K562 (cell line): ENCODE measurements at regions not wholly inside any gene's neighbourhood (a gene's known extent, or its start where the extent isn't known, plus 50 kb on each side); places are given as distances from the start of the nearest gene placed in this dataset.

ENCODE experiments used
- BHLHE40 ChIP-seq: IDR thresholded peaks from 2 replicates; pipeline ENCODE4 v1.6.1; 2011; ENCODE audit warnings: low read length, improper control_type of control experiment
- EGR1 ChIP-seq: fragments of 450-650 bp; conservative IDR thresholded peaks from 2 replicates; pipeline ENCODE4 v1.6.1; 2017; ENCODE audit warnings: mild to moderate bottlenecking
- GTF2F1 ChIP-seq: IDR thresholded peaks from 2 replicates; pipeline ENCODE4 v1.6.1; 2011; ENCODE audit warnings: low read depth, low read length, improper control_type of control experiment
- NFE2L1 ChIP-seq: fragments of 450-650 bp; IDR thresholded peaks from 2 replicates; pipeline ENCODE4 v1.6.1; 2016; ENCODE audit warnings: missing genetic modification characterization, low read depth, mild to moderate bottlenecking, missing compliant biosample characterization, moderate library complexity, borderline replicate concordance
- PHF21A ChIP-seq: fragments of 450-650 bp; IDR thresholded peaks from 2 replicates; pipeline ENCODE4 v1.6.1; 2017; ENCODE audit warnings: low read depth, borderline replicate concordance
- POLR2A ChIP-seq: fragments of 450-650 bp; conservative IDR thresholded peaks from 2 replicates; pipeline ENCODE4 v1.6.1; 2016
- ZFP36 ChIP-seq: fragments of 150-350 bp; IDR thresholded peaks from 2 replicates; pipeline ENCODE4 v1.6.1; 2018; ENCODE audit warnings: low read length, low read depth; ENCODE audit not compliant: partially characterized antibody
- TF ChIP-seq, protein P1 (sequence below), 2 experiments: fragments of 450-650 bp in 1 of 2; sonication (generic) in 1 of 2; formaldehyde crosslinking in 1 of 2; IDR thresholded peaks in 1 of 2; conservative IDR thresholded peaks in 1 of 2; 2 replicates each; pipeline versions ENCODE4 v1.6.1 to v1.8.1; 2016 to 2023; ENCODE audit warnings: mild to moderate bottlenecking in 2 of 2, moderate library complexity in 2 of 2, inconsistent platforms in 1 of 2, missing genetic modification reagents in 1 of 2
- TF ChIP-seq, protein P2 (sequence below): fragments of 250-450 bp; sonication (Bioruptor Pico); IDR thresholded peaks from 2 replicates; pipeline ENCODE4 v1.5.0; 2020; ENCODE audit warnings: mild to moderate bottlenecking

DNA sequence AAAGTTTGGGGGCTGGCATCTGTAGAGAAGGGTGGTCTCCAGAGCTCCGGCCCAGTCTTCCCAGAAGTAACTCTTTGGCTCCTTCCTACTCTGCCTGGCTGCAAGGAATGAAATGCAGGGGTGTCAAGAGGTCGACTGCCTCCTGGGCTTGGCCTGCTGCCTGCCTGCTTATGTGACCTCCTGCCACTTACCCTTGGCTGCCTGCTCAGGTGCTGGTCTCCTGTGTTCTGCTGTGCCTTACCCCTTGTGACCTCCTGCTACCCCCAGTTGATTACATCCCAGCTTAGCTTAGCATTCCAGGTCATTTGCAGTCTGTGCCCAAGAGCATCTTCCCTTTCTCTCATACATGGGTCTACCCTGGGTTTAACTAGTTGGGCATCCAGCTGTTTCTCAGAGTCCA, 180.2 kb downstream of the PTPN20 start:
- no peak for TF ChIP-seq POLR2A
- TF ChIP-seq PHF21A, result no peak
- TF ChIP-seq, protein P1, sequence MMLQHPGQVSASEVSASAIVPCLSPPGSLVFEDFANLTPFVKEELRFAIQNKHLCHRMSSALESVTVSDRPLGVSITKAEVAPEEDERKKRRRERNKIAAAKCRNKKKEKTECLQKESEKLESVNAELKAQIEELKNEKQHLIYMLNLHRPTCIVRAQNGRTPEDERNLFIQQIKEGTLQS (IDR thresholded peaks at IDR 0.05), result no peak
- TF ChIP-seq, protein P1 (CRISPR knock-in tag; conservative IDR thresholded peaks at IDR 0.05), result no peak
- TF ChIP-seq BHLHE40, result no peak
- TF ChIP-seq GTF2F1, result no peak
- no peak for TF ChIP-seq EGR1
- TF ChIP-seq NFE2L1, result no peak
- TF ChIP-seq ZFP36, result no peak
- TF ChIP-seq, protein P2, sequence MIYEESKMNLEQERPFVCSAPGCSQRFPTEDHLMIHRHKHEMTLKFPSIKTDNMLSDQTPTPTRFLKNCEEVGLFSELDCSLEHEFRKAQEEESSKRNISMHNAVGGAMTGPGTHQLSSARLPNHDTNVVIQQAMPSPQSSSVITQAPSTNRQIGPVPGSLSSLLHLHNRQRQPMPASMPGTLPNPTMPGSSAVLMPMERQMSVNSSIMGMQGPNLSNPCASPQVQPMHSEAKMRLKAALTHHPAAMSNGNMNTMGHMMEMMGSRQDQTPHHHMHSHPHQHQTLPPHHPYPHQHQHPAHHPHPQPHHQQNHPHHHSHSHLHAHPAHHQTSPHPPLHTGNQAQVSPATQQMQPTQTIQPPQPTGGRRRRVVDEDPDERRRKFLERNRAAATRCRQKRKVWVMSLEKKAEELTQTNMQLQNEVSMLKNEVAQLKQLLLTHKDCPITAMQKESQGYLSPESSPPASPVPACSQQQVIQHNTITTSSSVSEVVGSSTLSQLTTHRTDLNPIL, result no peak
